ENCODE measurements at regions not wholly inside any gene's neighbourhood (a gene's known extent, or its start where the extent isn't known, plus 50 kb on each side); places are given as distances from the start of the nearest gene placed in this dataset.

DNA sequence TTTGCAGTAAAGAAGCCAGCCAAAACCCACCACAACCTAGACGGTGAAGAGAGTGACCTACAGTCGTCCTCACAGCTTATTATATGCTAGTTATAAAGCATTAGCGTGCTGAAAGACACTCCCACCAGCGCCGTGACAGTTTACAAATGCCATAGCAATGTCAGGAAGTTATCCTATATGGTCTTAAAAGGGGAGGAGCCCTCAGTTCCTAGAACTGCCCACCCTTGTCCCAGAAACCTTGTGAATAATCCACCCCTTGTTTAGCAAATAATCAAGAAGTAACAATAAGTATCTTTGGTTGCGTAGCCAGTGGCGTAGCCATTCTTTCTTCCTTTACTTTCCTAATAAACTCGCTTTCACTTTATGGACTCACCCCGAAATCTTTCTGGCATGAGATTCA, 227.9 kb upstream of the ARGLU1 start:
- Histone ChIP-seq H3K27me3 (ENCODE audit: control insufficient read depth, insufficient read depth, low read length) (peaks cover 3% of the 10 kb centered on the region), H3K4me3 (ENCODE audit: low read depth, low read length) (no peak overlapping the region), H3K27ac (ENCODE audit: low read depth, low read length) (no peak overlapping the region), H3K9me3 (ENCODE audit: control insufficient read depth, insufficient read depth, low read length) (no peaks in the 10 kb centered on the region)
- DNase-seq (ENCODE audit: low read depth, low spot score): no peak
- TF ChIP-seq, protein P1, sequence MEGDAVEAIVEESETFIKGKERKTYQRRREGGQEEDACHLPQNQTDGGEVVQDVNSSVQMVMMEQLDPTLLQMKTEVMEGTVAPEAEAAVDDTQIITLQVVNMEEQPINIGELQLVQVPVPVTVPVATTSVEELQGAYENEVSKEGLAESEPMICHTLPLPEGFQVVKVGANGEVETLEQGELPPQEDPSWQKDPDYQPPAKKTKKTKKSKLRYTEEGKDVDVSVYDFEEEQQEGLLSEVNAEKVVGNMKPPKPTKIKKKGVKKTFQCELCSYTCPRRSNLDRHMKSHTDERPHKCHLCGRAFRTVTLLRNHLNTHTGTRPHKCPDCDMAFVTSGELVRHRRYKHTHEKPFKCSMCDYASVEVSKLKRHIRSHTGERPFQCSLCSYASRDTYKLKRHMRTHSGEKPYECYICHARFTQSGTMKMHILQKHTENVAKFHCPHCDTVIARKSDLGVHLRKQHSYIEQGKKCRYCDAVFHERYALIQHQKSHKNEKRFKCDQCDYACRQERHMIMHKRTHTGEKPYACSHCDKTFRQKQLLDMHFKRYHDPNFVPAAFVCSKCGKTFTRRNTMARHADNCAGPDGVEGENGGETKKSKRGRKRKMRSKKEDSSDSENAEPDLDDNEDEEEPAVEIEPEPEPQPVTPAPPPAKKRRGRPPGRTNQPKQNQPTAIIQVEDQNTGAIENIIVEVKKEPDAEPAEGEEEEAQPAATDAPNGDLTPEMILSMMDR (IDR thresholded peaks at IDR 0.05; ENCODE audit: low read depth, low read length): no peak
- CTCF ChIA-PET: no interaction called here
- POLR2A ChIA-PET: no interaction called here

DNA sequence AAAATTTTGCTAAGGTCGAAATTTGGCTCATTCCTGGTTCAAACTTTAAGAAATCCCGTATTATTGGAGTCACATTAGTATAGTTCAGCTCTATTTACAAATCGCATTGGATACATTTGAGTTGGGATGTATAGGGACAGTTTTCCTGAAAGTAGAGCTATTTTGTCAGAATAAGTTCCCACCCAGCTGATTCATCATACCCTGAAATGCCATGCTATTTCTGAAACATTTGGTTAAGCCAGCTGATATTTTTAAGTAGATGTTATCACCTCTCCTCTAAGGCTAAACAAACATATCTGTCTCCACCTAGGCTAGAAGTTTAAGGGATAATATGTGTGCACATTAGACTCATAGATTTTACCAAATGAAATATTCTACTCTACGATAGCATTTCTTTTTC, 226.2 kb upstream of the ARGLU1 start:
- TF ChIP-seq, protein P1 (IDR thresholded peaks at IDR 0.05; ENCODE audit: low read depth, low read length): no peak
- ChIA-PET CTCF (no interaction called here), POLR2A (no interaction called here)
- H3K9me3 ChIP-seq (ENCODE audit: control insufficient read depth, insufficient read depth, low read length): no peaks in the 10 kb centered on the region
- DNase-seq (ENCODE audit: low read depth, low spot score): no peak
- H3K27me3 ChIP-seq (ENCODE audit: control insufficient read depth, insufficient read depth, low read length): peaks cover 3% of the 10 kb centered on the region
- no peak overlapping the region for H3K4me3 ChIP-seq (ENCODE audit: low read depth, low read length)
- no peak overlapping the region for H3K27ac ChIP-seq (ENCODE audit: low read depth, low read length)

DNA sequence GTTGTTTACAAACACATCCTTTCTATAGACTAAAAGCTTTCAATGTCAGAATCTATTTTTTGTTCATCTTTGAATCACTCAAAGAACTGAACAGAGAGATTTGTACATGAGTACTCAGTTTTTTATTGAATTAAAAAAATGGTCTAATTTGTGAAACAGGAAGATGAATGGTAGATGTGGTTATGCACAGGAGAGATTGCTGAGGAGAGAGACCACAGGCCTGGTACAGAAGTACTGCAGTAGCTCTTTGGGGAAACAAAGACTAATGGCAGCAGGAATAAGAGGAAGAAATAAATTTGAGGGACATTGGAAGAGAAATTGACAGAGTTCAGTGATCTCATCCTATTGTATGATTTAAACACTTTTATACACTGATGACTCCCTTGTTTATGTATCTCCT, 222.0 kb upstream of the ARGLU1 start:
- DNase-seq (ENCODE audit: low read depth, low spot score): no peak

DNA sequence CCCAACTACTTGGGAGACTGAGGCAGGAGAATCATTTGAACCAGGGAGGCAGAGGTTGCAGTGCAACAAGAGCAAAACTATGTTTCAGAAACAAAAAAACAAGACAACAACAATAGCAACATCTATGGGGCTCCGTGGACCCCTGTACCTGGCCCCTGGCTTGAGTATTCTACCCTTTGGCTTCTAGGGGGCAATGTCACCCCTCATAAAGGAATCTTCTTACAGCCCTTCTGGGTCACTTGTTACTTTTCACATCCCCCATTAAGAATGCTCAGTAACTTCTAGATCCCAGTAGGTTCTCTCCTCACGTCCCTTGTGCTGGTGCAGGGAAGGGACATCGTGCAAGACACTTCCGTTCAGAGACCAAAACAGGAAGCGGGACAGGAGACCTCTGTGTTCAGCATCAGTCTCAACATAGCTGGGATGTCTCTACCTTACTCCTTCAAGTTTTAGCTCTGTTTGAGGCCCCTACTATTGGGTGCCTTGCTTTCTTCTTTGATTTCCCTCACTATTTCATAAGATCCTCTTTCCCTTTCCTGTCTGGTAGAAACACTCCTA, 218.1 kb upstream of the ARGLU1 start:
- Histone ChIP-seq H3K27me3 (ENCODE audit: control insufficient read depth, insufficient read depth, low read length) (no peaks in the 10 kb centered on the region), H3K9me3 (ENCODE audit: control insufficient read depth, insufficient read depth, low read length) (no peaks in the 10 kb centered on the region), H3K27ac (ENCODE audit: low read depth, low read length) (no peak overlapping the region), H3K4me3 (ENCODE audit: low read depth, low read length) (no peak overlapping the region)
- TF ChIP-seq, protein P1 (IDR thresholded peaks at IDR 0.05; ENCODE audit: low read depth, low read length): no peak
- ChIA-PET POLR2A (no interaction called here), CTCF (no interaction called here)
- no peak for DNase-seq (ENCODE audit: low read depth, low spot score)

More for the DNA sequence above, 222.0 kb upstream of the ARGLU1 start:
- no peaks in the 10 kb centered on the region for H3K9me3 ChIP-seq (ENCODE audit: control insufficient read depth, insufficient read depth, low read length)
- TF ChIP-seq, protein P1 (IDR thresholded peaks at IDR 0.05; ENCODE audit: low read depth, low read length): no peak
- H3K27me3 ChIP-seq (ENCODE audit: control insufficient read depth, insufficient read depth, low read length): no peaks in the 10 kb centered on the region
- H3K27ac ChIP-seq (ENCODE audit: low read depth, low read length): no peak overlapping the region
- no peak overlapping the region for H3K4me3 ChIP-seq (ENCODE audit: low read depth, low read length)
- ChIA-PET POLR2A (no interaction called here), CTCF (no interaction called here)

DNA sequence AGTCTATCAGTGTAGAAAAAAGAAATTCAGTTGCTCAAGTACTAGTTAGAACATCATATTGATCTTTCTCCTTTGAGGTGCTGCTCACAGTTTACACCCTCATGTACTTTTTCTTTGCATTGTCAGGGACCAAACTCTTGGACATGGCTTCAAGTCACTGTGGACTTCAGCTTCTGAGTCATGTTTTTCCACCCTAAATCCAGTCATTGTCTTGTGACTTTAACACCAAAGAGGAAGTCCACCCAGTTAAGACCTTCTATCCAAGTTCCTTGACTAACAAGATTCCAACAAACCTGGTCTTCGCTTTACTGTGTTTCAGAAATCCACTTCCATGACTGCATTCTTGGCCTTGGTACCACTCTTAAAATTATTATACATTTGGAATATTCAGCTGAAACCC, 206.7 kb upstream of the ARGLU1 start:
- TF ChIP-seq, protein P1 (IDR thresholded peaks at IDR 0.05; ENCODE audit: low read depth, low read length): no peak
- Histone ChIP-seq H3K9me3 (ENCODE audit: control insufficient read depth, insufficient read depth, low read length) (no peaks in the 10 kb centered on the region), H3K4me3 (ENCODE audit: low read depth, low read length) (no peak overlapping the region), H3K27me3 (ENCODE audit: control insufficient read depth, insufficient read depth, low read length) (no peaks in the 10 kb centered on the region), H3K27ac (ENCODE audit: low read depth, low read length) (no peak overlapping the region)
- no peak for DNase-seq (ENCODE audit: low read depth, low spot score)
- POLR2A ChIA-PET: no interaction called here
- CTCF ChIA-PET: no interaction called here
